ENCODE measurements at regions not wholly inside any gene's neighbourhood (a gene's known extent, or its start where the extent isn't known, plus 50 kb on each side); places are given as distances from the start of the nearest gene placed in this dataset.

DNA sequence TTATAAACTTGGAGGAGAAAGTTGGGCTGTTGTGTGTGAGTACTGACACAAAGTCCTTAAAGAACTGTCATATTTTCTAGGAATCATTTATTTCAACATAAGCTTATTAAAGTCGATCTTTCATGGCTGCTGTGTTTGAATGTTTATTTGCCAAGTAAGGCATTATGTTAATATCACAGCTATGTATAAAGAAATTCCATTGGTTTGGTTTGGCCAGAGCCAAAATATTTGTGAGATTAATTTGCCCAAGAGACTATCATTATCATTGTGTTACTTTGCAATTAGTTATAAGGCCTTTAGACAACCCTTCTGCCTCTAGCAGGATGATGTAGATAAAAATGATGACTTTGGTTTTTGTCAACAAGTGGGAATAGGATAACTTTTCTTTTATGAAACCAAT lies 240.6 kb upstream of the NT5C1B start:
- no peak for DNase-seq (ENCODE audit: low read depth)

DNA sequence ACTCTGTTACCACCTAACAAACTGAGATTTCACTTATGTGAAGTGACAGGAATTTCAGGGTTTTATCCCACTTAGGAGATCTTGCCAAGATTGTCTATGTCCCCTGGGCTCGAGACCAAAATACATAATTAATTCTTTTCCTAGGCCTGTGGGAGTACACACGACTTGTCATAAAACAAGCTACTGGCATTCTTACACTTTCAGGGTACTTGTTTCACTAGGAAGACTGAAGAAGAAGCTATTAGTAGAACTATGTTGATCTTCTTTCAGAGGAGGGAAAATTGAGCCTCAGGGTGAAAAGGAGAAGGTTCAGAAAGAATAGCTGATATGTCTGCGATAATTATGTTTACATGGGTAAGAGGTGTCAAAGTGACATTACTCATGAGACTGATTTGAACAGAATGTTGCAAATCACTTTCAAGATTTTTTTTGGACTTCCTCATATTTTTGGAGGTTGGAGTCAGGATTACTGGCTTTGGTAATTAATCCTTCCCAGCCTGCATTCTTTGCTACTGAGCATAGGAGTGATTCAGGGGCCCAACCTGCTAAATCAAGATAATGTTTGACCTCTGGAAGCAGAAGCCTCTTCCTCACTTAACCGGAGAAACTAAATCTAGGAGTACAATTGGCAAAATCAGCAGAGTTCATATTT lies 240.0 kb upstream of the NT5C1B start:
- DNase-seq (ENCODE audit: low read depth) = no peak

DNA sequence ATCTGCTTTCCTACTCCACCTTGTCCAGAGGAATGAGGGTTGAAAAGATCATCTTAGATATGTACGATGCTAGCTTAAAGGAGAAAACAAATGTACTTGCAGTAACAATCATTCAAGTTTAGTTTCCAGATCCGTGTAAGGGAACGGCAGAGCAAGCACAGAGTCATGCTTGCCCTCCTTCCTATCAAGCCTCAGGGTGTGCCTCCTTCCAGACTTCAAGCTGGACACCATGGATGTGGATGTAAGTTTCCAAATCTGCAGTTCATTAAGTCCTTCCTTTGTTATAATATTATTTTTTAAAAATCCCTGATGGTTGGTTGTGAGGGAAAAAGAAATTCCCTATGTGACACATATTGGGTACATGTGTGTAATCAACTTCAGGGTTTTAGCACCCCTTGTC lies 238.9 kb upstream of the NT5C1B start:
- DNase-seq (ENCODE audit: low read depth) = no peak

DNA sequence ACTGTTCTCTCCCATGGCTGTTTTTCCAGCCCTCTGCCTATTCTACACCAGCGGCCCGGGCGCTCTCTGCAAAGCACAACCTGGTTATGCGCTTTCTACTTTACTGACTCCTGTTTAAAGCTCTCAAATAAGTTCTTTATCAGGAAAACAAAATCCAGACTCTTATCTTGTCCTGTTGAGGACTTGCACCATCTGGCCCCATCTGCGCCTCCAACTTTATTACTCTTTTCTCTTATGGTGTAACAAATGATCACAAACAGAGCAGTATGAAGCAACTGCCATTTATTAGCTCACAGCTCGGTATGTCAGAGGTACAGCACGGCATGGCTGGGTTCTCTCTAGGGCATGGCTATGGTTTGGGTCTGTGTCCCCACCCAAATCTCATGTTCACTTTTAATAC lies 236.5 kb upstream of the NT5C1B start:
- DNase-seq (ENCODE audit: low read depth) = no peak

DNA sequence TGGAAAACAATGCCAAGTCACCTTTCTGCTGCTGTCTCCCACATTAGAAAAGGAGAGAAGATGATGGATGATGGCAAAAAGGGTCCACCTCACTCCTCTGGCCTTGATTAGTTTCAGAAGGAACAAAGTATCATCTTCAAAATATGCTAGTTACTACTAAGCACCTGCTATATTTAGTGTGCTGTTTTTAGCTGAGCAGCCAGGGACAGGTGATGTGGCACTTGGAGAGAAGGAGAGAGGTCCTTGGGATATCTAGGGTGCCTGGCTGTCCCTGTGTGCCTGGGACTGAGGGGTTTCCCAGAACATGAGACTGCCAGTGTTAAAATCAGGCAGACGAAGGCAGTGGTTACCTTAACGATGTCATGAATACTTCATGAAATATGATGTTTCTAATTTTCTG lies 235.5 kb upstream of the NT5C1B start:
- DNase-seq (ENCODE audit: low read depth) = no peak

DNA sequence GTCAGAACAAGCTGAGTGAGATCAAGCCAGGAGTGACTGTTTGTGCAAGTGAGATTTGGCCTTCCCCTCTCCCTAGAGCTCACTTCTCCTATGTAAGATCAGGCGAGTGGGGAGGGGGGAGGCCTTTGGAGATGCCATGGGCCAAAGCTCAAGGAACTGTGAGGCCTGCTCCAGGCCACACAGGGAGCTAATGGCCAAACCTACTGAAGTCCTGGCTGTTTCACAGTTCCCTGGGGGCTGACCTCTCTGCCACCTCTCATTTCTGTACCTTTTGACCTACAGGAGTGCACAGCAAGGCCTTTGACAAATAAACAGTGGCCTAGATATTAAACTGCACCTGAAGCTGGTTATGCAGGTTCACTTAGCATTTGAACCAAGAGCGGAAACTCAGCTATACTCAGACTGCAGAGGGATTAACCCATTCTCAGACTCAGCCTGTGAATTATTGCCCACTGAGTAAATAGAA lies 235.0 kb upstream of the NT5C1B start:
- DNase-seq (ENCODE audit: low read depth) = no peak

DNA sequence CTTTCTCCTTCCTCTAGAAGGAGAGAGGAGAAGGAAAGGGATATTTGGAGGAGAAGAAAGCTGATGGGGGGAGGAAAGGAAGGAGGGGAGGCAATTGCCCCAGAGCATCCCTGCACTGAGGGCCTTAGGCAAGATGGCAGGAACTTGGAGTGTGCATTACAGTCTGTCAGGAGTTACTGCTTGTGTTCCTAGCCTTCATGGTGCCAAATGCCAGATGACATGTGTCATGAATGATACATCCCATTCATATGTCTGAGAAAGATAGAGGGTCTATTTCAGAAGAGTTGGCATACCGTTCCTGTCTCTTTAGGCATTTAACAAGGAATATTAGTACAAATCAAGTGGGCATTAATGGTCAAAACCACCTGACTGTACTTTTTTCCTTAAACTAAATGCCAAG lies 232.1 kb upstream of the NT5C1B start:
- DNase-seq (ENCODE audit: low read depth) = no peak

DNA sequence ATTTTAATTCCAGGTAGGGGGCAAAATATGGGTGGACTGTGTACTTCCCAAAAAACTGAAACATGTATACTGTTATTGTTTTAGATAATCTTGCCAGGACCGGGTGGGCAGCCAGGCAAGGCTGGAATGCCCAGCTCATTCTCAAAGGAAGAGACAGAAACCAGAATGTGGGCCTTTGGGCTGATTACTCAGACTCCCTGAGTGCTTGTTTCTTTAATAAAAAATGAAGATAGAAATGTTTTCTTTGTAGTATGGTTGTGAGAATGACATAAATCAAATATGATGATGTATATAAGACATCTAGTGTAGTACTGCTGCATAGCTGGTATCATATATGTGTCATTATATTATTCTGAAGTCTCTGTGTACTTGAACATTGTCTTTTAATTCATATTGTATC lies 231.6 kb upstream of the NT5C1B start:
- no peak for DNase-seq (ENCODE audit: low read depth)

DNA sequence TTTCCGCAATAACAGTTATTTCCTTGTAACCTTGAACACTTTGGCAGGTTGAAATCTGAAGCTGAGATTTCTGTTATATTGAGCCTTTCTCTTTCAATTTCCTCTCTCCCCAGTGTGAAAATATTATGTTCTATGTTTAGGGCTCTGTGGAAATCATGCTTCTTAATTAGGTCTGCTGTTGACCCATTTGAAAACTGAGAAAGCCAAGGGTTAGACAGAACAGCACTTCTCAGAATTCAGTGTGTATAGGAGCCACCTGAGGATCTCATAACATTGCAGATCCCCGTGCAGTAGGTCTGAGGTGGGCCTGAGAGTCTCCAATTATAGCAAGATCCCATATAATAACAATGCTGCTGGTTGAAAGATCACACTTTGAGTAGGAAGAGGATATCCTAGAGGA lies 230.2 kb upstream of the NT5C1B start:
- DNase-seq (ENCODE audit: low read depth) = no peak

DNA sequence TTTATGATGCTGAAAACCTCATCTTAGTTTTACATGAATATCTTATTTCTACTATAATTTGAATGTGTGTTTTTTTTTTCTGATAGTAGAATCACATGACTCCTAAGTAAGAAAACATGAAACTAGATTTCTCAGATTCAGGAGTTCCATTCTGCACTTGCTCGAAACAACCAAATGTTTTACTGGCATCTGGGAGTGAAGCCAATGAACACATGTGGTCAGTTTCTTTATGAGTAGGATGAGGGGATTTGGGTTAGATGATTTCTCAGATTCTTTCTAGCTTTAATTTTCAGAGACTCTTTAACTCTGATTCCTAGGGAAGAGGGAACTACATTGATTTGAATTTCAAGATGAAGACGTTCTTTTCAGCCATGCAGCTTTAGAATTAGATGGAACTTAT lies 225.0 kb upstream of the NT5C1B start:
- DNase-seq (ENCODE audit: low read depth) = peak; percentile 66

DNA sequence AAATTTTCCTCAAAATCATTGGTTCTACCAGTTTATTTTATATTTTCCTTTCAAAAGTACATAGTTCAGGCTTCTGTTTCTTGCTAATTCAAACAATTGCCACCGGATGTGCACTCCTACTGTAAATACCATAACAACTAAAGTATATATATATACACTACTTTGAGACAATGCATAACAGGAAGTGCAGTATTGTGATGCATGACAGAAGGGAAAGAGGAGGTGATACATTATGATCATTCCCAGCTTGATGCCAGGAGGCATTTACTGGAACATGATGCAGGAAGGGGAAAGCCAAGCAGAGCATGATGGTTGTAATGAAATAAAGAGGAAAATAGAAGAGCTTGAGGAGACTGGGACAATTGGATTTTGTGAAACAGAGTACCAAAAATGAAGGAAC lies 215.2 kb upstream of the NT5C1B start:
- DNase-seq (ENCODE audit: low read depth) = no peak

DNA sequence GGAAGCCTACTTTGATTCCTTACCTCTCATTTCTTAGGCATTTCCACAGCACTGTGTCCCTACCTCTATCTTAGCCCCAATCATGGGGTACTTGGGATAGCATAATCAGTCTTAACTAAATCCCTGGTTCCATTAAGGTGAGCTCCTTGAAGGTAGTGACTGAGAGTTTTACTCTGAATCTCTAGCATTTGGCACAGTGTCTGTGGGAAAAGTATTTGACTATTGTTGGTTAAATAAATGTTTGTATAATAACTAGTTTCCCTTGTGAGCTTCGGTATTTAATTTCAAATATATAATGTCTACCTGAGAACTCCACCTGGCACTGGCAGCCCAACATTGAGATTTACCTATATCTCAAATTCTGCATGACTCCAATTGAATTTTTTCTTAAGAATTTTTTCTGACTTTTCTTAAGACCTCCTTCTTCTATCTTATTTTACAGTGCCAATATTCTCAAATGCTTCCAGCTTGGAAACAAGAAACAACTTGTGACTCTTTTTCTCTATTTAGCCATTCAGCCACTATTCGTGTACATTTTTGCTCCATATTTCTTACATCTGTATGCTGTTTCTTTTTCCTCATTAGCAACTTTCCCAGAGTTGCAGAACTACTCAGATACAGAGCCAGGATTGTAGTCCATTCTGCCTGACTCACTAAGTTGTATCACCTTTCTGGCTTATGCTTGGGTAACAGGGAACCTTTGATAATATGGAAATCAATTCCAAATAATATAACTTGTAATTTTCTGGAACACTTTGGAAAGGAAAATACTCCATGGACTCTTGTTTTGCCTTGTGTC lies 214.0 kb upstream of the NT5C1B start:
- no peak for DNase-seq (ENCODE audit: low read depth)

DNA sequence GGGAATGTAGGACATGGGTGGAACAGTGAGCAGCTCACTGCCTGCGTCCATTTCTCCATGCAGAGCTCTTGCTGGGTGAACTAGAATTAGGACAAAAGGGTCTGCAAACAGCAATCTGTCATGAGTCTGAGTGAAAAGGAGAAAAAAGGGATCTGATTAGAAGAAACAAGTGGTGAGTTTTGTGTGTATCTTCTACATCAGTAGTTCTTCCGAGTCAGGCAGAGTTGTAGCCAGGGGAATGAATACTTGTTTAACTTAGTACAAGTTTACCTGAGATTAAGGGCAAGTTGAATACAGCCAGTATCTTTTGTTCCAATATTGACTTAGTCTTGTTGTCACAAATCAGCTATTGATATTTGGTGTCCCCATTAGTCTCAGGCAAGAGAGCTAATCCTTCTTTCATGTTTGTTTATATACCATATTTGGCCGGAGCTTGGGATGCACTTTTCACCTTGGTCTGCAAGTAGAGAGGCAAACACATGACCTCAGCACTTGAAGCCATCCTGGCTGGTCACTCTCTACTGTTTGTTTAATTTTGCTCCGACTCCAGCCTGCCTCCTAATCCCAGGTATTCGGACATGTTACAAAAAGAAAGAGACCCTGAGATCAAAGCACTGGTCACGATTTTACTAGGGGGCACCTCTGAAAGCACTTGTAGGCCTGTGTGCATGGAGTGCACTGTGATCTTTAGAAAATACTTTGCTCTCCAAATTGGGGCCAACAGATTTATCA lies 211.0 kb upstream of the NT5C1B start:
- DNase-seq (ENCODE audit: low read depth) = no peak

DNA sequence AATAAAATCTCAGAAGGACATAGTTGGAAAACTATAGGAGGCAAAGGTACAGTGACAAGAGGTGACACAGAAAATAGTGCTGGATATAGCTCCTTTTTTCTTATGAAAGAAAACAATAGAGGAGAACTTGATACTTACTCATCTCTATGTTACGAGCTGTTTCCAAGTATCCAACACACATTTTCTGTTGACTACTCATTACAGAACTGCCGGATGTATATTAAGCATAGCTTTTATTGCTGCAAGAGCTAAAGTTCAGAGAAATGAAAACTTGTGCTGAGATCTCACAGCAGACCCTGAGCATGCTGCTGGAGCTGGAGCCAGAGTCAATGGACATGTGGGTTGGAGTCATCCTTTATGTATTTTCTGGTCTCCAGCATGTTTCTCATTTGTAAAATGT lies 210.0 kb upstream of the NT5C1B start:
- no peak for DNase-seq (ENCODE audit: low read depth)

DNA sequence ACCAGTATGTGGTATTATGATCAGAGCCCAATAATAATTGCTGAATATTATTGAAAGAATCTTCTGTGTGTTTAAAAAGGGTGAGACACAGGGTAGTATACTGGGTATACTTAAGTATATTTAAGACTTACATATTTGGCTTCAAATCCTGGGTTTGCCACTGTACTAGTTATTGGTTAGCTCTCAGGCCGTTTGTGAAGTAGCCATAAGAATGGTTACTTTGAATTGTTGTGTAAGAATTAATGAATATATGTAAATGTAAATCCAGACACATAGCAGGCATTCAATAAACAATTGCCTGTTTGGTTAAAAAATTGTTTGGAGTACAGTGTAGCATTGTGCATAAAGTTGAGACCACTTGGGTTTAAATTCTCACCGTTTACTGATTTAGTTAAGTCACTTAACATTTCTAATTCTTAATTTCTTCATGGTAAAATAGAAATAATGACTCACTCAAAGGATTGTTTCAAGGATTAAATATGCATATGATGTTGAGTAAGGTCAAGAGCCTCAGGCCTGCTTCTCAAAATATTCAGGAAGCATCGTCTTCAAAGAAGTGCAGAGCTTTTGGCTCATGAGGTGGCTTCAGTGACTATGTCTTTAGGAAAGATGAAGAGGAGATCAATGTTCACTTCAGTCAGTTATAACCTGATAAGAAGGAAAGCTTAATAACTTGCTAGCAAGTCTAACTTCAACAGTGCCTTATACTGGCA lies 207.9 kb upstream of the NT5C1B start:
- no peak for DNase-seq (ENCODE audit: low read depth)

DNA sequence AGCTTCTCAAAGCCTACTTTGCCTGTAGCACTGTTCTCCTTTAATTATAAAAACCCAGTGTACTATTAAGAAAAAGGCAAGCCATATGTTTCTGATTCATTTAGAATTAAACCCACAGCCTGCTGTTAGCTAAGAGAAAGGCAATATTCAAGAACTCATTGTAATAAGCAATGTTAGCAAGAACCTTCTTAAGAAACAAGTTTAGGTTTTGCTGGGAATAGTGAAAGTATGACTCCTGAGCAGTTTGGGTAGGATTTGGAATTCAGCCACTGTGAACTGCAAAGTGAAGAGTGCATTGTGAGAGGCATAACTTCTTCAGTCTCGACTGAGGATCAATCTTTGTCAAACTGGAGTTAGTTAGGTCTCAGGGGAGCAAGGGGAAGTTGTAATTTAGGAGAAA lies 206.5 kb upstream of the NT5C1B start:
- DNase-seq (ENCODE audit: low read depth) = peak; percentile 28

DNA sequence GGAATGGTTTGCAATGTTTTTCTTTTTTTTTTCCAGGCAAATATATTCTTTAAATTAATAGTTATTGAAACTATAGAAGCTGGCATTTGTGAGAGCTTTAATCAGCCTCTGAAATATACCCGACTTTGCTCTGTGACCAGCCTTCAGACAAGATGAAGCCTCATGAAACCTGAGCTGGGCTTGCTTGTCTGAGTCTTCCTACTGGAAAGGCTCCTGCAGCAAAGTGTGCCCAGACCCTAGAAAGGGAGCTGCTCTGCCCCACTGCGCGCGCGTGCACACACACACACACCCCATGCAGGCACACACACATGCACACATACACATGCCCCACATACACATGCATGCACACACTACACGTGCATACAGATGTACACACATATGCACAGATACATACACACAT lies 203.3 kb upstream of the NT5C1B start:
- DNase-seq (ENCODE audit: low read depth) = no peak

DNA sequence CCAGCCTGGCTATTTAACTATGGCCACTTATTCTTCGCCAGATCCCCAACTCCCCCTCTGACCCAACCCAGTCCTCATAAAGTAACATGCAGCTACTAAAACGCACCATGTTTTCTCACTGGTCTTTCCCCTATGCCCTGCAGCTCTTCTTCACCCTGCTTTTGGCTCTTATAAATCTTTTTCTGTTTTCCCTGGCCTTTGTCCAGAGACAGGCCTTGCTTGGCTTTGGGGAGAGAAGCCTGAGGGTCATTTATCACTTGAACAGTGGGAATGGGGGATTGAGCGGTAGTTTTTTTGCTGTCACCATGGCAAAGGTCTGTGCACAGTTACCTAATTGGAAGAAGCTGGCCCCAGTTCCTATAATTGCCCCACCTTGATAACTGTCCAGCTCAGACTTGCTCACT lies 202.9 kb upstream of the NT5C1B start:
- DNase-seq (ENCODE audit: low read depth) = peak; percentile 46

DNA sequence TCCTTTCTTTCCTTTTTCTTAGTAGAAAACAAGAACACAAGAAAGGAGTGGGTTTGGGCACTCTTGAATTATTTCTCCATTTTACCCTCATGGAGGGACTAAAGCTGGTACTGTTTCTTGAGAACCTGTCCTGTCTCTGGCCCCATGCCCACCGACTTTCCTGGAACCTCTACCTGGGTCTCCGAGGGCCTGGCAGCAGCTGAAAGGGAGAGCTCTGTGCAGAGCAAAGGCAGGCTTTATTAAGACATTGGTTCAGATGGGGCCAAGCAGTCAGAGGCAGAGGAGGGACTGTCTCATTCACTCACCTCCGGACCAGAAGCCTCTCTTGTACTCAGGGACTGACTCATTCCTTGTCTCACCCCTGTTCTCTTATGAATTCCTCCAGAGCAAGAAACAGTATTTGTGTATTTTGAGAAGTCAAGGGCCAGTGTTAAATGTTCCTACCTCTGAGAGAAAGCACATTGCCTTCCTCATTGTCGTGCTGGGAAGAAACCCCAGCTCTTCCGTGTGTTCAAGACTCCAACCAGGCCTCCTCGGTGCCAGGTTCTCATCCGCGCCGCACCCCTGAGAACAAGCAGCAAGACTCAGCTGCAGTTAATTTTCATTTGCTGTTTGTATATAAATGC lies 201.9 kb upstream of the NT5C1B start:
- DNase-seq (ENCODE audit: low read depth) = no peak

DNA sequence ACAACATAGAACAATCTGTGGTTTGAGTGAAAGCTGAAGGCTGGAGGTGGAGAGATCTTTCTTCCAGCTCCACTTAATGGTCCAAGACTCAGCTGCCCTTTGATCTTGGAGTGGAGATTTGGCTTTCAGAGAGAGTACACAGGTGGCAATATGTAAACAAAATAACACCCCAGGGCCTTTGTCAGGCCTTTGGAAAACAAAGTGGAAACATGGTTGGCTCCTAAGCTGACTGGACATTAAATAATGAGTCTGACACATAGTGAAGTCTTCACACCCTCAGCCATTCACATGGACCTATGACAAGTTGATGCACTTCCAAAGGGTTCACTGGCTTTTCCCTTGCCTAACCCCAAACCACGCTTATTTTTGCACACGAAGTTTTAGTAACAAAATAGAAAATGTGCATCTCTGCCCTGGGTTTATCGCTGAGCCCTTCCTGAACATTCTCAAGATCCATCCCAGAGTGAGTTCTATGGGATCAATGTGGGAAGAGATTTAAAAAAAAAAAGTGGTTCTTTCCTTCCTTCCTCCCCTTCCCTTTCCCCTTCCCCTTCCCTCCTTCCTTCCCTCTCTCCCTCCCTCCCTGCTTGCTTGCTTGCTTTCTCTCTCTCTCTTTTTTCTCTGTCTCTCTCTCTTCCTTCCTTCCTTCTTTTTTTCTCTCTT lies 201.3 kb upstream of the NT5C1B start:
- no peak for DNase-seq (ENCODE audit: low read depth)

DNA sequence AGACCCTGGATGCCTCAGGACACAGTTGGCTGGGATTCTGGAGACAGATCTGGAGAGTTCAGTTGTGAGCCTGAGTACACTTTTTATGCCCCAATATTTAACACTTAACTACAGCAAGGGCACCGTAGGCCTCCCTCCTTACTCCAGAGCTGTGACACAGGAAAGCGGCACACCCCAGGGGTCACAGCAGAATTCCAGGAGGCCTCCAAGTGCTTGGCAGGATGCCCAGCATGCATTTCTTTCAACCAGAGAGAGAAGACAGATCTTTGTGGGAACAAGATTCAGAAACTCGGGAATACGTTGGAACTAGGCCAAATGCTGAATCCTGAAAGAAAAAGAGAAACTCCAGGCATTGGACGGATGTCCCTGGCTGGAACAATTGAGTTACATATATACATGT lies 199.2 kb upstream of the NT5C1B start:
- no peak for DNase-seq (ENCODE audit: low read depth)

DNA sequence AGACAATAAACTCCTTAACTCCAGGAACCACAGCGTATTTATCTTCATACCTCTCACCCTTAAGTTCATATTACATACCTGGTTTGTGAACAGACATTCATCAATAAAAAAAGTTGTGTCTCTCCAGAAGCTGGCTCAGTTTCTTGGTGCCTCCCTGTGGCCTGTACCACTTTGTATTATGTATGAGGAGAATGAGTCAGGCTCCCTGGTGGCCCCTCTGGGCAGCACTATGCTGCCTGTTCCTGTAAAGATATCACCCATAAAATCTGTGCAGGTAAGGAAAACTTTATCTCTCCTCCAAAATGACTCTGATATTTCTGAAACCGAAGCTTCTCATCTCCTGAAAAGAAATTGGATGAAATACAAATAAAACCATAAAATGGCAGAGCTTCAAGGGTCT lies 198.4 kb upstream of the NT5C1B start:
- DNase-seq (ENCODE audit: low read depth) = no peak
